DOHH2 (cell line): ENCODE measurements at regions not wholly inside any gene's neighbourhood (a gene's known extent, or its start where the extent isn't known, plus 50 kb on each side); places are given as distances from the start of the nearest gene placed in this dataset.

Experiments used
- CTCF ChIP-seq: fragments of 200-600 bp; sonication (generic); IDR thresholded peaks from one replicate; pipeline ENCODE4 v1.5.1; 2014; ENCODE audit warnings: antibody characterized with exemption, mild to moderate bottlenecking, low read depth, low read length; ENCODE audit not compliant: poor library complexity, severe bottlenecking
- EZH2phosphoT487 ChIP-seq: fragments of 200-600 bp; sonication (generic); IDR thresholded peaks from 2 replicates; pipeline ENCODE4 v1.6.1; 2017; ENCODE audit warnings: borderline replicate concordance, mild to moderate bottlenecking, antibody characterized with exemption, low read length, moderate library complexity, mixed read lengths

DNA sequence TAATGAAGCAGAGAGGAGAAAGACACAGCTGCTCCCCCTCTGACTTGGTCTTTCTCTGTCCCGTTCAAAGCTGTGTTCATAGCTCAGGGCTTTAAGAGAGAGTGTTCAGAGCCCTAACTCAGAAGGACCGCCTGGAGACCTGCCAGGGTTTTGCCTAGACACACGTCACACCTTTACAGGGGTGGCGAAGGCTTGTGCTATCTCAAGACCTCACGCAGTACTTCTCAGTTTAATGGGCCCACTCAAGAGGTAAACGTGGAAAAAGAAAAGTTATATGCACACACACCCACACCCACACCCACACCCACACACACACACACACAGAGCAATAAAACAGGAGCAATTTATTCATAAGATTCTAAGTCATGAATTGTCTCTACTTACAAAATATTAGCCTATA, 374.3 kb downstream of the C12orf75 start:
- no peak for TF ChIP-seq CTCF
- TF ChIP-seq EZH2phosphoT487 = no peak
